HG02943 (cell line): ENCODE measurements at regions not wholly inside any gene's neighbourhood (a gene's known extent, or its start where the extent isn't known, plus 50 kb on each side); places are given as distances from the start of the nearest gene placed in this dataset.
A peak's percentile ranks its signal among the peaks of the same experiment; 100 is the strongest.

ENCODE experiments used
- ATAC-seq: cut with Tn5 transposase; IDR thresholded peaks from one replicate; pipeline ENCODE4 v1.9.1; 2021; ENCODE audit warnings: mild to moderate bottlenecking, low read depth, moderate library complexity; ENCODE audit not compliant: unreplicated experiment

DNA sequence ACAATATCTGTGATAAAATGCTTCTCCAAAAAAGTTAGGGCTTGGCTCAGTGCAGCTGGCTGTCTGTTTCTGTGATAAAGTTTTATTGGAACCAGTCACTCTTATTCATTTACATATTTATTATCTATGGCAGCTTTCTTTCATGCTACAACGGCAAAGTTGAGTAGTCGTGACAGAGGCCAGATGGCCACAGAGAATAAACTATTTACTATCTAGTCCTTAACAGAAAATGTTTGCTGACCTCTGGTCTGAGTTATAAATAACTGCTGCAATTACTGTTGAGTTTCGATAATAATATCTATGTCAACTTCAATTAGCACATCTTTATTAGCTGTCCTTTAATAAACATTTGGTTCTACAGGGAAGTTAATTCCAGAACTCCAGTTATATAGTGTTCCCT lies 180.2 kb upstream of the RUNX1 start:
- no peak for ATAC-seq

DNA sequence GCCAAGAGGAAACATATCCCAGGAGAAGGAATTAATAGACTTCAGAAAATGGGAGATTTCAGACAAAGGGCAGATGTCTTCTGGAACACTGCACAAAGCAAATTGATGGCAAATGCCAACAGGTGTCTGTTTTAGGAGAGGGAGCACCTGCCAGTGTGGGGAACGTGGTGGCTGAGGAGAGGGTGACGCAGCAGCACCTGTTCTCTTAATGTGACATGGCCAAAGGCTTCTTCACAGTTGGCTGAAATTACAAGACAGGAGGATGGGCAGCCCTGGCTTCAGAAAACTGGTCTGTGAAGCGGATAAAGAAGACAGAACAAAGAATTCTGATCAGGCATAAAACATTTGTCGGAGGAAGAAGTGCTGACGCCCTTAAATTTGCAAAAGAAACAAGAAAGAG lies 178.7 kb upstream of the RUNX1 start:
- no peak for ATAC-seq

DNA sequence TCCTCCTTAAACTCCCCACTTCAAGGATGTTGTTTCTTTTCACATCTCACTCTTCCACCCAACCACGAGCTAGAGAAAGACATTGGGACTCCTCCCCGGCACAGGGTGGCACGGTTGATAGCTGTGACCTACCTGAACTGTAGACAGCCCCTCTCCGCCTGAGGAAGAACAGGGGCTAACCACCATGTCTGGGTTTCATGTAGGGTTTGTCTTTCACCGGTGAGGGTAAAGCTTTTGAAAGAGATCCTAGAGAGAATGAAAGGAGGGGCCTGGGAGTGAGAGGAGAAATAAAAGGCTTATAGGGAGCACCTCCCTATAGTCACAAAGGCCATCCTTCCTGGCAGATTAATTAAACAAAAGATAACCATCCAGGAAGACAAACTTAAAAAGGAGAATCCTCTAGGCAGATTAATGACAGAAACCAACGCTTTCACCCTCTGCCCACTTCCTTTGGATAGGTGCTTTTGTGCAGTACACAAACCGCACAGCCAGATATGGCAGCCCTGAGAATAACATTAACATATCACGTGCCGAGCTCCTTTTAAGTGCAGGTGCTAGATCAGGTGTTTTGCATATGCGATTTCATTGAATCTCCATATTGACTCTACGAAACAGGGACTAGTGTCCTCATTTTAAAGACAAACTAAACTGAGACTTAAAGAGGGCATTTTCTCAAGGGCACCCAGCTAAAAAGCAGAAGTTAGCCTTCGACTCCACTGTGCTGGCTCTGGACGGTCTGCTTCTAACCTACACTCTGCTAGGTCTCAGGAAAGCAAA lies 178.1 kb upstream of the RUNX1 start:
- ATAC-seq = peak; percentile 75

DNA sequence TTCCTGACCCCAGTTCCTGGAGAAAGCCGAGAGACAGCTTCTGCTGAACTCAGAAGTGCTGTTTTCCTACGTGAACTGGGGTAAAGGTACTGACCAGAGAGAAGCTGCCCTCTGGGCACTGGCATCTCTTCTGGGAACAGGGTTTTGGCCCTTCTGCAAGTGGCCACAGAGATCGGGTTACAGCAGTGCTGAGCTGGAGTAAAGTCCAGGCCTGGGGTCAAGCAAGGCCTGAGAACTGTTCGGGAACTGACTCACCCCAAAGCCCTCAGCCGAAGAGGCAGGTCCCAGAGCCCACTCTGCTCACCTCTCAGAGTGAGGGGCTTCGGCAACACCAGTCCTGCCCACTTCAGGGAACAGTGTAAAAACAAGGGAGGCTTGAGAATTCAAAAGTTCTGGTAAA lies 177.2 kb upstream of the RUNX1 start:
- ATAC-seq = no peak

DNA sequence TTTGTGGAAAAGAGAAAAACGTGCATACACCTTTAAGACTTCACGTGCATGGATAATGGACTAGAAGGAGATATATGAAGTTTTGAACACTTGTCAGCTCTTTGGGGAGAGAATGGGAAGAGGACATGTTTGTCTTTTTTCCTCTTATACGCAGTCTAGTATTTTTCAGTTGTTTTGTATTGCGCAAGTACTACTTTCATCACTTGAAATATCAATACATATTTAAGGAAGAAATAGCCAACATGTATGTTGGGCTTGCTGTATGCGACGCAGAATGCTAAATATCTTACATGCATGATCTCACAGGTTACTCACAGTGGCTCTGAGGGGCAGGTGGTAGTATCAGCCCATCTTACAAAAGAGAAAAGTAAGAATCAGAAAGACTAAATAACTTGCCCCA lies 176.5 kb upstream of the RUNX1 start:
- ATAC-seq = no peak

DNA sequence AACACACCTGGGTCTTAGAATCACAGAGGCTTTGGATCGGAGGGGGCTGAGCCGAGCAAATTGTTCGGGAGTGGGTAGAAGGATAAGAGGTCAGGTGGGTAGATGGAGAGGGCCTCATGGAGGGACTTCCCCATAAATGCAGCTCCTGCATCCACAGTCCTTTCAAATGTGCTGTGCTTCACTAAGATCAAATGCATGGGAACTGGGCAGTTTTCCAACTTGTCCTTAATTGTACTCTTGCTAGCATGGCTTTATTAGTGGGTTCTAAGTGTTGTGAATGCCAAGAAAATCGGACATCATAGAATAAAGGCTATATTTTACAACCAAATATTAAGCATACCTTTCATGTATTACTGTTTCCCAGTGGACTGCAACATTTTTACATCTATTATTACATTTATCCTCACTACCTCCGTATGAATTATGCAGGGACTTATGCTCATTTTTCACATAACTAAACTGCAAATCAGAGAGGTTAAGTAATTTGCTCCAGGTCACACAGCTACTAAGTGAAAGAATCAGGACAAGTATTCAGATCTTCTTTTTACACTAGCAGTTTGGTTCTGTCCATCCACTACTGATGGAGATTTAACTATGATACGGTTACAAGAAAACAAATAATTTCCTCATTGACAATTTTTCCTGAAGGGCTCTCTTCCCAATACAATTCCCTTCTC lies 174.5 kb upstream of the RUNX1 start:
- no peak for ATAC-seq

DNA sequence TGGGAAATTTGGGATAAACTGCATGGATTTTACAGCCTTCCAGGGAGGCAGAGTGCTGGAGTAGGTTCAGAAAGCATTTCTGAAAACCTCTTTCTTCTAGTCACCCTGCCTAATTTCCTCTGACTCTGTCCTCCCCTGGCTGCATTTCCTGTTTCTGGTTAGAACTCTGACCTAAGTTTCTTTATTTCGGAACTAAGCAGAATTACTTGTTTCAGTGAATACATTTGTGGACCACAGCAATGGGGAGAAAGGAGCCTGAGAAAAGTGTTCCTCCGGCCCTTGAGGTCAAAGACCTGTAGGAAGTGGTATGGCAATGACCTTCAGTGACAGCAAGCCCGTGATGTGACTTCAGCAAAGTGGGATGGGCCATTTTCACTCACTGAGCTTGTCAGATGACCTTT lies 173.4 kb upstream of the RUNX1 start:
- ATAC-seq = no peak

DNA sequence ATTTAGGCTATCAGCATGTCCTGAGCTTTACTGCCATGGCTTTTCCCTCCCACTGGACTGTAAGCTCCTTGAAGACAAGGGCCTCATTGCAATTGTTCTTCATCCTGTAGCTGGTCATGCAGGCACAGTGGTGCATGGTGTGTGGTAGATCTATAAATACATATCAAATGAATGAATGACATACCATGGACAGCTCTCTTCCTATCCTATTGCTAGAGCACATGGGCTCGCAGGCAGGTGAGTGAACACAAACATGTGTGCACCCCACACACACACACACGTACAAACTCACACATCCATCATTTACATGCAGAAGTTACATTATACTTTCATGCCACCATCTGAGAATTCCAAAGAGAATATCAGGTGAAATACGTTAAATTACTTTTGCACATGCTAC lies 172.9 kb upstream of the RUNX1 start:
- ATAC-seq = no peak

DNA sequence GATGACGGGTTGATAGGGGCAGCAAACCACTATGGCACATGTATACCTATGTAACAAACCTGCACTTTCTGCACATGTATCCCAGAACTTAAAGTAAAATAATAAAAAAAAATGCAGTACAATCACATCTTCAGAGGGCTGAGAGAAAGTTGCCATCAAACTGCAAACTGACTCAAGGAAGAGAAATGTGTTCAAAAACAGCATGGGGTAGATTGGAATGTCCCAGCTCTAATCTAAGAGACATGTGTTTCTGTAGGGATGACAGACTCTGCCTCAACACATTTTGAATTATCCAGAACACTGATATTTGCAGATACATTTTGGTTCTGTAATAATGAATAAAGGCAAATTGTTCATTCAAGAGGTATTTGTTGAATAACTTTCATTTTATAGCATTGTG lies 171.2 kb upstream of the RUNX1 start:
- no peak for ATAC-seq

DNA sequence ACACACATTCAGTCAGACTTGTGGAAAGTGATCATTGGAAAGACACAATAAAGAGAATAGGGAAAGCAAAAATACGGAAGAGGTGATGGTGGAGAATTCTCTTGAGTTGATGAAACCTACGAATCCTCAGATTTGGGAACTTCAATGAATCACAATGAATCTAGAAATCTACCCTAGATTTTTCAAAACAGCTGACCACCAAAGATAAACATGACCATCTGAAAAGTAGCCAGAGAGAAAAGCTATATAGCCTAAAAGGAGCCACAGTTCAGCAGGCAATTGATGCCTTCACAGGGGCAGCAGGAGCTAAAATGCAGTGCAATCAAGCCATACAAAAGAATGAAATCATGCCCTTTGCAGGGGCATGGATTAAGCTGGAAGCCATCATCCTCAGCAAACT lies 170.6 kb upstream of the RUNX1 start:
- no peak for ATAC-seq

DNA sequence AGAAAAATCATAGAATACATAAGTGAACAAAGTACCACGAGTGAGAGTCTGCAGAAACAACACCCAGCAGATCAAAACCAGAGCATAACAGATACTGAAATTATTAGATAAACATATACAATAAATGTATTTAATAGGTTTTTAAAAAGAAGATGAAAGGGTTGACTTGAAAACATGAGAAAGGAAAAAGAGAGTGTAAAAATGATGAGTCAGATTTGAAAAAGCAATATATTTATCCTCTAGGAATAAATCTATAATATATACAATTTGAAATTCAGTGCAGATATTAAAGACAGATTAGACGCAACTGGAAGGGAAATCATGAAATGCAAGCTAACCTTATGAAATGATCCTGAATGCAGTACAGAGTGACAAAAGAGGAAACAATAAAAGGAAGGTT lies 170.2 kb upstream of the RUNX1 start:
- no peak for ATAC-seq

DNA sequence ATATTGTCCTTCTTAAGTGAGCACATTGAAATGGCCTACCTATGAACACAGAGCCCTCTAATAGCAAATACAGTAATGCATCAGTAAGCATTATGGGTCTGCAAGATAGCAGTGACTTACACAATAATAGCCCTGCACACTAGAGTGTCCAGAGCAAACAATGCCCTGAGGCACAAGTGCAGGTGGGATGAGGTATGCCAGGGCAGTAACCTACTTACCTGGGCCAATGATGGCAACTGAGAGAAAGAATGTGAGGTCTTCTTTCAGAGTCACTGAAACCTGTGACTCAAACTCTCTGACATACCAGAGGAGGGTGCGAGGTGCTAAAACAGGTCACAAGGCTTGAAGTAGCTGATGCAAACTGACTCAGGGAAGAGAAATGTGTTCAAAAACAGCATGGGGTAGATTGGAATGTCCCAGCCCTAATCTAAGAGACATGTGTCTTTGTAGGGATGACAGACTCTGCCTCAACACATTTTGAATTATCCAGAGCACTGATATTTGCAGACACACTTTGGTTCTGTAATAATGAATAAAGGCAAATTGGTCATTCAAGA lies 168.5 kb upstream of the RUNX1 start:
- no peak for ATAC-seq

DNA sequence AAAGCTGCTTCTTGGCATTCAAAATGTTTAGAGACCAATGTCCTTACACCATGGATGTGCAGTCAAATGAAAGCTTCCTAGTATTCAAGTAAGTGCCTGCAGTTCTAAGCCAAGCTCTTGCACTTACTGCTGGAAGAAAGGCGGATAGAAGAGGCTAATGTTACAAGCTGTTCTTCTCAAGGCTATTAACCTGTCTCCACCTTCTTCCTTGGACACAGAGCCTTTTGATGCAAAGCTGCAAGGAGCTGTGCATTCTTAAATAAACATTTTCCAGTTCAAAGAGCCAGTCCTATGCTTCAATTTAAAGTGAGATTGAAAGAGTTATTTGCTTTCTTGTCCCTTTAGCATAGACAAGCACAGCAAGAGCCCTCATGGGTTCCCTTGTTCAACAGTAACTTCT lies 167.9 kb upstream of the RUNX1 start:
- no peak for ATAC-seq

DNA sequence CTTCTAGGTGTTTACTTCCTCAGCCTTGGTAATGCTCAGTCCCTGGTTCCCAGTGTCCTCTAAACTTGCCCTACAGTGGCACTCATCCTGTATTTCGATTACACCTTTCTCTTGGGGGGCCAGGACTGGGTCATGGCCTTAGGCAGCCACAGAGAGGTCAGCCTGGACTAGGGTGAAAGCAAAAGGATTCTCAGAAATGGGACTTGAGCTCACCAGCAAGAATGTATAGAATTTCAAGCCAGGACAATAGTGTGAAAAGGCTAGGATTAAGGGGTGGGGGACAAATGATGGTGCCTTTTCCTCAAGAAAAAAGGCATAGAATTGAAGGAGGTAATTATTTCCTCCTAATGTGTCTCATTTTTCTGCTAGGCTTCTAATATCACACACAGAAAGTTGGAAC lies 166.8 kb upstream of the RUNX1 start:
- ATAC-seq = no peak

DNA sequence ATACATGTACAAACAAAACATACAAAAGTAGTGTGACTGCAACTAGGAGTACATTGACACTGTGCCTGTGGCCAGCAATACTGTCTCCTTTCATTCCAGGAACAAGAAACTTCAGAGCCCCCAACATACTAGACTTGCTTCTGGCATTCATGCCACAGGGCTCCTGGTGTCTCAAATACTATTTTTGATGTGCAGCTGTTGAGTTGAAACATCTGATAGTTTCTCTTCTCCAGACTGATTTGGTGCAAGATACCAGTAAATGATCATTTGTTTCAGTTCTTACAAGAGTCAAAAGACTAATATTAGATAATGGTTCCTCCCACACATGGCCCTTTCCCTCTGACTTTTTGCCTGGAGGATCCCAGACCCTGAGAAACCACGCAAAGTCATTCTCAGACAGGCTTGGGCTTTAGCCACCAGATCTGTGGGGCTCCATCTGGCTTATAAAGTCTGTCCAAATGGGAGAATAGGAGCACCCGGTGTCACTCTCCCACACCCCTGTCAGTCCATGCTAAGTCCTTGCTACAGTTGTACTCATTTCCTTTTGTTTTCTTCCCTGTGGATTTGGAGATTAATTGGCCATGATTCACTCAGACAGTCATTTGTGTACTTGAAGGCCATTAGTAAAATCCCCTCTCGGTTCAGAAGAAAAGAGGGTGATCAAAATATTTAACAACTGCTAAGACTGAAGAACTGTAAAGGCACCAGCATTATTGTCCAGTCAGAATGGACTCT lies 163.5 kb upstream of the RUNX1 start:
- ATAC-seq = no peak

DNA sequence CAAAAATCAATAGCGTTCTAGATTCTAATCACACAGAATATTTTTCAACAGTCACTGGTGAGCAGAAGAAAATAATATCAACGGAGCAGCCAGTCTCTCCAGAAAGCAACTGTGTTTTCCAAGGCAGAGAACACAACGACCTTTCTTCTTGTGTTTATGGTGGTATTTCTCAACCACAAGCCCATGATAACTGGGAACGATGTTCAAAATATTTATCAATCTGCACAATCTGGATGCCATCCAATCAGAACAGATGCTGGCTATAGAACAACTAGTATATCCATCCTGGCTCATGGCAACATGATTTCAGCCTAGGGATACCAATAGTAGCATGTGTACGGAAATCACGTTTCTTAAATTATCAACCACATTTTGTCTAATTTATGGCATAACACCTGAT lies 162.7 kb upstream of the RUNX1 start:
- no peak for ATAC-seq

DNA sequence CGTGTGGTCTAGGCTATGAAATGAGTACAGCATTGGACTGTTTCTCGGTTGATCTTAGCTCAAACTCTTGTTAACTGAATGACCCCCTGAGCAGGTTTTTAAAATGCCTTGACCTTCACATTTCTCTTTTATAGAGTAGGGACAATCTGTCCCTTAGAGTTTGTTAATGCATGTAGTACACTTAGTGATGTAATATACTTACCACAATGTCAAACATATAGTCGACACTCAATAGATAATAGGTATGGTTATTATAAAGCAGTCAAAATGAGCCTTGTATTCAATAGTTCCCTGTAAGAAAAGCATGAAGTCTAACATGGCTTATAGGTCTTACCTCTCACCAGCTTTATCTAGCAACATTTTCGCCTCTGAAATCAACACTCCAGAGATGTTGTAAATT lies 161.0 kb upstream of the RUNX1 start:
- no peak for ATAC-seq

DNA sequence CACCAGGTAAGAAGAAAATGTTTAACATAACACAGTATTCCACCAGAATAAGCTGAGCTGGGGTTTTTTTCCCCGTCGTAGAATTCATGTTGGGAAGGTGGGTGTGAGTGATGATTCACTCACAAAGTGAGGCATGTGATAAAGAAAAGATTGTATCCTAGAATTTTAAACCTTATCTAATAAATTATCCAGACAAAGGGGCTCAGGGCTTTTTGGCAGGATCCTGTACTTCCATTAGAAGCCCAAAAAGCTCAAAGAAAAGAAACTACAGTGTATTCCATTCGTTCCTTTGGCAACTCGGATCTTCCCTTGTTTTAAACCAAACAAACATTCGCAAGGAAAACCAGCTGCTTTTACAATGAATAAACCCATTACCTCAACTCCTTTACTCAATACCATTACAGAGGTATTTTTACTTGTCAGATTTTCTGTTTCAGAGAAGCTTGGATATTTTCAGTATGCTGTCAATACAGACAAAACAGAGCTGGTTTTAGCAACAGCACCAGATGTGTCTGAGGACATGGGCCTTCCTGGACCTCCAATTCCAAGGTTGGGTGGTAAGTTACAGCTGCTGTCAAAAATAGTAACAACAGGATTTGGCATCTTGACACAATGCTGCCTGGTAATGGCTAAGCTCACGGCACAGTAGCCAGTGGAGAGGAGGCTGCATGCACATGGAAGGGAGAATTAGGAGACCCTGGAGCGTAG lies 159.9 kb upstream of the RUNX1 start:
- ATAC-seq = no peak

DNA sequence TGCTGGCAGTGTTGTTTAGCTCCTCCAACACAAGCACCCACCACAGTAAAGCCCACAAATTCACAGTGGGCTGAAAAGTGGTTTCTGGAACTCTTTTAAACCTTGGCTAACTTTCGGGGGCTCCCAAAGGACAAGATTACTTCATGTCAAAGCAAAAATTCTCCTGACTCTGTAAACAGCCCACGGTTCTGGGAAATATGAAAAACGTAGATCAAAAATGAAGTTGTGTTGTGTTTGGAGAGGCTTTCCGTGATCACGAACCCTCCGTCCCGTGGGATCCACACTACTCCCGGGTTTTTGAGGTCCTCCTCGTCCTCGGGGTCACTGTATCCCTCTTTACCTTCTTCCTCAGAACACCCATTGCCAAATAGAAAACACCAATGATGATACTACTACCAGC lies 159.0 kb upstream of the RUNX1 start:
- no peak for ATAC-seq

DNA sequence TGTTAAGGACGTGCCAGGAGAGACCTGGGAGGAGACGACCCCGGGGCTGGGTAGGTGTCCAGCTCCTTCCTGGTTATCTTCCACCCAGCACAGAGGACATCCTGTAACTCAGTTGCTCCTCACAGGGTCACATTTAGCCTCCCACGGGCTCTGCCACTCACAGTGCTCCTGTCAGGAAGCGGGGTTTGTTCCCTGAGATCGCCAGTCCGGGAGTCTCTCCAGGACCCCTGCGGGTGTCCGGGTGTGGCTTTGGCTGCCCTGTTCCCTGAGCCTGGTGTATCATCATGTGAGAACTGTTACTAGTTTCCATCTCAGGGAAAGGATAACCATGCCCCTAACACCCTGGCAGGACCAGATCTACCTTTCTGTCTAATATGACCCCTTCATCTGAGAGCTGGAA lies 158.2 kb upstream of the RUNX1 start:
- no peak for ATAC-seq
